Hepatocyte (in vitro differentiated cells): ENCODE measurements at regions not wholly inside any gene's neighbourhood (a gene's known extent, or its start where the extent isn't known, plus 50 kb on each side); places are given as distances from the start of the nearest gene placed in this dataset.

Experiments used
- DNase-seq: peaks from one replicate; pipeline ENCODE4 v3.0.0-alpha.2; 2016; ENCODE audit warnings: low spot score
- H2AFZ ChIP-seq: fragments of 200-600 bp; sonication (generic); 2 replicates; pipeline ENCODE4 v1.6.0; 2016; ENCODE audit warnings: antibody characterized with exemption, mild to moderate bottlenecking
- H3K27ac ChIP-seq: fragments of 200-600 bp; sonication (generic); 2 replicates; pipeline ENCODE4 v1.5.1; 2016; ENCODE audit warnings: mild to moderate bottlenecking
- H3K27me3 ChIP-seq: fragments of 200-600 bp; sonication (generic); 2 replicates; pipeline ENCODE4 v1.6.1; 2016
- H3K36me3 ChIP-seq: fragments of 200-600 bp; sonication (generic); replicated peaks from 2 replicates; pipeline ENCODE4 v1.5.1; 2016; ENCODE audit warnings: low read depth; ENCODE audit not compliant: insufficient read depth
- H3K4me1 ChIP-seq: fragments of 200-600 bp; sonication (generic); 2 replicates; pipeline ENCODE4 v1.5.1; 2016; ENCODE audit warnings: mild to moderate bottlenecking, moderate library complexity; ENCODE audit not compliant: insufficient read depth
- H3K4me2 ChIP-seq: fragments of 200-600 bp; sonication (generic); 2 replicates; pipeline ENCODE4 v1.6.0; 2016
- H3K4me3 ChIP-seq: fragments of 200-600 bp; sonication (generic); 2 replicates; pipeline ENCODE4 v1.5.1; 2016; ENCODE audit warnings: mild to moderate bottlenecking
- H3K79me2 ChIP-seq: fragments of 200-600 bp; sonication (generic); 2 replicates; pipeline ENCODE4 v1.6.0; 2017; ENCODE audit warnings: mild to moderate bottlenecking
- H3K9me2 ChIP-seq: fragments of 200-600 bp; sonication (generic); replicated peaks from 2 replicates; pipeline ENCODE4 v1.6.0; 2017; ENCODE audit warnings: mild to moderate bottlenecking; ENCODE audit not compliant: insufficient read depth
- H3K9me3 ChIP-seq: fragments of 200-600 bp; sonication (generic); 2 replicates; pipeline ENCODE4 v1.5.1; 2016; ENCODE audit warnings: low read depth, mild to moderate bottlenecking
- H4K20me1 ChIP-seq: fragments of 200-600 bp; sonication (generic); 2 replicates; pipeline ENCODE4 v1.6.0; 2016; ENCODE audit warnings: mild to moderate bottlenecking; ENCODE audit not compliant: insufficient read depth, poor library complexity, severe bottlenecking
- EZH2 ChIP-seq: fragments of 200-600 bp; sonication (generic); IDR thresholded peaks from 2 replicates; pipeline ENCODE4 v1.6.1; 2016; ENCODE audit warnings: antibody characterized with exemption, mild to moderate bottlenecking, borderline replicate concordance
- EZH2phosphoT487 ChIP-seq: fragments of 200-600 bp; sonication (generic); IDR thresholded peaks from one replicate; pipeline ENCODE4 v1.6.1; 2018; ENCODE audit warnings: antibody characterized with exemption, mild to moderate bottlenecking, low read depth, moderate library complexity; ENCODE audit not compliant: unreplicated experiment, severe bottlenecking
- WGBS: methylation state at CpG from one replicate; pipeline ENCODE4 v1.1.6; 2016; ENCODE audit warnings: low lambda C conversion rate; ENCODE audit errors: missing lambda C conversion rate; 5-methylcytosine and 5-hydroxymethylcytosine counted together
- TF ChIP-seq, protein P1 (sequence below): fragments of 200-600 bp; sonication (generic); IDR thresholded peaks from 2 replicates; pipeline ENCODE4 v1.5.1; 2016; ENCODE audit warnings: antibody characterized with exemption, mild to moderate bottlenecking; ENCODE audit not compliant: poor library complexity

DNA sequence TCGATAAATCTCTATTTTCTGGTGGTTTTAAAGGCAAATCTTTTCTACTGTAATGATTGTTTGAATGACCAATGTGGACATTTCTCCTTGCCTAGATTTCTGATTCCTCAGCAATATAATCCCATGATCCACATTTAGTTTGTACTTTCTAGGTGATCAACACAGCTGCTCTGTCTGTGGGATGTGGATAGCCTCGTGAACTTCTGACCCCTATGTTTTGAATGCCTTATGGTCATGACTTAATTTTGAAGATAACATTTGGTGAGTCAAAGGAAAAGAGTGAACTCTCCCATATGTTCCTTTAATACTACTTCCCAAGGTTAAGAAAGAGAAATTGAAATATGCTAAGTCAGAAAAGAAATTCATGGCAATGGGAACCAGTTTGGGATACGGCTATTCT, 147.5 kb downstream of the CAVIN4 start:
- Histone ChIP-seq H3K27me3 (no peaks in the 10 kb centered on the region), H3K9me2 (no peaks in the 10 kb centered on the region), H3K4me3 (no peak overlapping the region), H2AFZ (no peak overlapping the region), H3K27ac (no peak overlapping the region), H4K20me1 (no peaks in the 10 kb centered on the region), H3K9me3 (no peaks in the 10 kb centered on the region), H3K79me2 (no peaks in the 10 kb centered on the region), H3K36me3 (no peaks in the 10 kb centered on the region), H3K4me2 (no peak overlapping the region), H3K4me1 (no peaks in the 10 kb centered on the region)
- no peak for DNase-seq
- 71% methylated on average over 3 of the region's 3 CpGs for WGBS
- TF ChIP-seq, protein P1, sequence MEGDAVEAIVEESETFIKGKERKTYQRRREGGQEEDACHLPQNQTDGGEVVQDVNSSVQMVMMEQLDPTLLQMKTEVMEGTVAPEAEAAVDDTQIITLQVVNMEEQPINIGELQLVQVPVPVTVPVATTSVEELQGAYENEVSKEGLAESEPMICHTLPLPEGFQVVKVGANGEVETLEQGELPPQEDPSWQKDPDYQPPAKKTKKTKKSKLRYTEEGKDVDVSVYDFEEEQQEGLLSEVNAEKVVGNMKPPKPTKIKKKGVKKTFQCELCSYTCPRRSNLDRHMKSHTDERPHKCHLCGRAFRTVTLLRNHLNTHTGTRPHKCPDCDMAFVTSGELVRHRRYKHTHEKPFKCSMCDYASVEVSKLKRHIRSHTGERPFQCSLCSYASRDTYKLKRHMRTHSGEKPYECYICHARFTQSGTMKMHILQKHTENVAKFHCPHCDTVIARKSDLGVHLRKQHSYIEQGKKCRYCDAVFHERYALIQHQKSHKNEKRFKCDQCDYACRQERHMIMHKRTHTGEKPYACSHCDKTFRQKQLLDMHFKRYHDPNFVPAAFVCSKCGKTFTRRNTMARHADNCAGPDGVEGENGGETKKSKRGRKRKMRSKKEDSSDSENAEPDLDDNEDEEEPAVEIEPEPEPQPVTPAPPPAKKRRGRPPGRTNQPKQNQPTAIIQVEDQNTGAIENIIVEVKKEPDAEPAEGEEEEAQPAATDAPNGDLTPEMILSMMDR: no peak
- TF ChIP-seq EZH2phosphoT487 (no peak), EZH2 (no peak)

DNA sequence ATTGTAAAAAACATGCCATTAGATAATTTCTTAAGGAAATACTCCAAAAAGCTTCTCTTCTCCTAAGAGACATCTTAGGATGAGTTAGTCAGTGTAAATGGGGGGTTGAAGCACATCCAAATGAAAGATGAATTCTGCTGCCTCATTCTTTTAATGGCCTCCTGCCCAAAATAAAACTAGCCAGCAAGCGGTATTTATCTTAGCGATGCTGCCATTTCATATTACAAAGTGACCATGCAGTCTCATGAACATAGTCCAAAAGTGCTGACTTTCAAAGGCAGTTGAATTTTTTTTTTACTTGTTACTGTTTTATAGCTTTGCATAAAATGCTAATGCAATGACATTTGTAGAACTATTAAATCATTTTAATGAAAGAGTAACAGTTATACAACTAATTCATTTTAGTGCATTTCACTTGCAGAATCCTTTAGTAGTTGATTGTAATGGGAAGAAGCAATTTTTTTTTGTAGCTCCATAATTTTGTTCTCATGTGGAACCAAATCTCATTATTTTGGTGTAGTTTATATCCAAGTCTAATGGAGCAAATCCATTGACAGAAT, 151.5 kb downstream of the CAVIN4 start:
- Histone ChIP-seq H3K79me2 (no peaks in the 10 kb centered on the region), H3K4me2 (no peak overlapping the region), H2AFZ (no peak overlapping the region), H3K4me3 (no peak overlapping the region), H3K27ac (no peak overlapping the region), H3K27me3 (no peaks in the 10 kb centered on the region), H4K20me1 (no peaks in the 10 kb centered on the region), H3K4me1 (no peaks in the 10 kb centered on the region), H3K9me2 (no peaks in the 10 kb centered on the region), H3K9me3 (no peaks in the 10 kb centered on the region), H3K36me3 (no peaks in the 10 kb centered on the region)
- TF ChIP-seq EZH2phosphoT487 (no peak), EZH2 (no peak)
- TF ChIP-seq, protein P1: no peak
- no peak for DNase-seq
- 48% methylated on average over 2 of the region's 2 CpGs for WGBS

DNA sequence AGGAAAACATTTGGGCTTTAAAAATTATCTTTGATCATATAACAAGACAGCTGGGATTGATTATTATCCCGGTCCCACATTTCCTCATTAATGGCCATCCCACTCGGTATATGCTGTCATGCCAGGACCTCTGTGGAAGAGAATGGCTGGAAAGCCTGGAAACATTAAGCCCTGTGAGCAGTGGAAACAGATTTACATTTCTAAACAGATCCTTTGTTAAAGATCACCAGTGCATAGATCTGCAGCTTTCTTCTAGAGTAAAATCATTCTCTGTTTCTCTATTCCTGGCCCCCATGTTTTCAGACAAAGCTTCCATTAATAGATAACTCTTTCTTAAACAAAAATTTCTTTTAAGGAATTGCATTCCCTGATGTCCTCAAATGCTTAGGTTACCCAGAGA, 152.2 kb downstream of the CAVIN4 start:
- Histone ChIP-seq H2AFZ (no peak overlapping the region), H3K27ac (no peak overlapping the region), H4K20me1 (no peaks in the 10 kb centered on the region), H3K4me3 (no peak overlapping the region), H3K27me3 (no peaks in the 10 kb centered on the region), H3K9me3 (no peaks in the 10 kb centered on the region), H3K4me2 (no peak overlapping the region), H3K9me2 (no peaks in the 10 kb centered on the region), H3K79me2 (no peaks in the 10 kb centered on the region), H3K36me3 (no peaks in the 10 kb centered on the region), H3K4me1 (no peaks in the 10 kb centered on the region)
- 32% methylated on average over 2 of the region's 2 CpGs for WGBS
- no peak for TF ChIP-seq EZH2phosphoT487
- TF ChIP-seq, protein P1: no peak
- no peak for TF ChIP-seq EZH2
- DNase-seq: no peak
